Osteoblast (primary cell): ENCODE measurements at regions not wholly inside any gene's neighbourhood (a gene's known extent, or its start where the extent isn't known, plus 50 kb on each side); places are given as distances from the start of the nearest gene placed in this dataset.

Experiments used
- DNase-seq: peaks from one replicate; pipeline ENCODE4 v3.0.0; 2011; ENCODE audit warnings: low spot score, mixed read lengths; ENCODE audit not compliant: insufficient read length; ENCODE audit errors: missing footprints
- H2AFZ ChIP-seq: 2 replicates; pipeline ENCODE4 v1.6.0; 2011; ENCODE audit warnings: mild to moderate bottlenecking, low read length
- H3K27ac ChIP-seq: 2 replicates; pipeline ENCODE4 v1.5.1; 2011; ENCODE audit warnings: mild to moderate bottlenecking, low read depth, low read length, moderate library complexity
- H3K27me3 ChIP-seq: 2 replicates; pipeline ENCODE4 v1.6.0; 2012; ENCODE audit warnings: mild to moderate bottlenecking, control low read depth, inconsistent platforms, low read length, moderate library complexity; ENCODE audit not compliant: insufficient read depth
- H3K36me3 ChIP-seq: 2 replicates; pipeline ENCODE4 v1.5.1; 2011; ENCODE audit warnings: mild to moderate bottlenecking, low read length, control low read depth, moderate library complexity; ENCODE audit not compliant: insufficient read depth
- H3K4me1 ChIP-seq: 2 replicates; pipeline ENCODE4 v1.5.1; 2011; ENCODE audit warnings: mild to moderate bottlenecking, low read length, control low read depth, moderate library complexity; ENCODE audit not compliant: insufficient read depth
- H3K4me2 ChIP-seq: 2 replicates; pipeline ENCODE4 v1.6.0; 2011; ENCODE audit warnings: mild to moderate bottlenecking, low read length; ENCODE audit not compliant: insufficient read depth
- H3K4me3 ChIP-seq: fragments of 200-600 bp; sonication (generic); 3 replicates; pipeline ENCODE4 v1.5.1; 2012; ENCODE audit warnings: mild to moderate bottlenecking, low read length, inconsistent platforms; ENCODE audit not compliant: insufficient read depth
- H3K79me2 ChIP-seq: 2 replicates; pipeline ENCODE4 v1.6.0; 2012; ENCODE audit warnings: mild to moderate bottlenecking, low read length, control low read depth, inconsistent platforms; ENCODE audit not compliant: insufficient read depth
- H3K9me3 ChIP-seq: 2 replicates; pipeline ENCODE4 v1.5.1; 2011; ENCODE audit warnings: low read depth, low read length, control low read depth
- H4K20me1 ChIP-seq: 2 replicates; pipeline ENCODE4 v1.6.0; 2012; ENCODE audit warnings: mild to moderate bottlenecking, low read length, control low read depth; ENCODE audit not compliant: insufficient read depth
- CTCF ChIP-seq: IDR thresholded peaks from 2 replicates; pipeline ENCODE4 v1.5.1; 2011; ENCODE audit warnings: mild to moderate bottlenecking, low read depth, low read length, moderate library complexity; ENCODE audit errors: extremely low read depth

GRCh38 chr11:127445476-127445875 lies 444.9 kb upstream of the KIRREL3 start:
- Histone ChIP-seq H3K4me3 (no peak overlapping the region), H4K20me1 (no peaks in the 10 kb centered on the region), H3K79me2 (no peaks in the 10 kb centered on the region), H3K4me1 (no peaks in the 10 kb centered on the region), H3K4me2 (no peak overlapping the region), H3K27ac (no peak overlapping the region), H2AFZ (no peak overlapping the region), H3K36me3 (no peaks in the 10 kb centered on the region), H3K27me3 (no peaks in the 10 kb centered on the region), H3K9me3 (no peaks in the 10 kb centered on the region)
- DNase-seq: no peak
- TF ChIP-seq CTCF: no peak

- no peak for DNase-seq
- no peaks in the 10 kb centered on the region for H3K27me3 ChIP-seq
- H3K27ac ChIP-seq: no peak overlapping the region
- H3K9me3 ChIP-seq: no peaks in the 10 kb centered on the region
- no peaks in the 10 kb centered on the region for H3K36me3 ChIP-seq
- no peaks in the 10 kb centered on the region for H3K79me2 ChIP-seq
- no peak for TF ChIP-seq CTCF
- no peak overlapping the region for H3K4me2 ChIP-seq
- H3K4me1 ChIP-seq: no peaks in the 10 kb centered on the region
- H4K20me1 ChIP-seq: no peaks in the 10 kb centered on the region
- no peak overlapping the region for H3K4me3 ChIP-seq
- H2AFZ ChIP-seq: no peak overlapping the region
Measured at GRCh38 chr11:127443297-127443696, 442.7 kb upstream of the KIRREL3 start.

- Histone ChIP-seq H3K36me3 (no peaks in the 10 kb centered on the region), H3K4me1 (no peaks in the 10 kb centered on the region), H3K4me2 (no peak overlapping the region), H3K27ac (no peak overlapping the region), H3K79me2 (no peaks in the 10 kb centered on the region), H3K4me3 (no peak overlapping the region), H2AFZ (no peak overlapping the region), H3K27me3 (no peaks in the 10 kb centered on the region), H3K9me3 (no peaks in the 10 kb centered on the region), H4K20me1 (no peaks in the 10 kb centered on the region)
- TF ChIP-seq CTCF: no peak
- DNase-seq: no peak
Measured at GRCh38 chr11:127440616-127441015, 440.0 kb upstream of the KIRREL3 start.

GRCh38 chr11:127425281-127425680 lies 424.7 kb upstream of the KIRREL3 start:
- Histone ChIP-seq H3K4me2 (no peak overlapping the region), H4K20me1 (no peaks in the 10 kb centered on the region), H2AFZ (no peak overlapping the region), H3K4me1 (no peaks in the 10 kb centered on the region), H3K27ac (no peak overlapping the region), H3K9me3 (no peaks in the 10 kb centered on the region), H3K27me3 (no peaks in the 10 kb centered on the region), H3K36me3 (no peaks in the 10 kb centered on the region), H3K79me2 (no peaks in the 10 kb centered on the region), H3K4me3 (no peak overlapping the region)
- no peak for DNase-seq
- TF ChIP-seq CTCF: no peak
